Mesendoderm (in vitro differentiated cells): ENCODE measurements at regions not wholly inside any gene's neighbourhood (a gene's known extent, or its start where the extent isn't known, plus 50 kb on each side); places are given as distances from the start of the nearest gene placed in this dataset.

Source experiments
- DNase-seq: peaks from one replicate; pipeline ENCODE4 v3.0.0; 2013
- H2AK5ac ChIP-seq: 2 replicates; pipeline ENCODE4 v1.6.1; 2013; ENCODE audit warnings: low read length, inconsistent platforms
- H2BK120ac ChIP-seq: 2 replicates; pipeline ENCODE4 v1.6.1; 2013; ENCODE audit warnings: low read depth, mild to moderate bottlenecking, low read length, moderate library complexity, mixed read lengths
- H2BK15ac ChIP-seq: replicated peaks from 2 replicates; pipeline ENCODE4 v1.6.1; 2013; ENCODE audit warnings: low read depth, mild to moderate bottlenecking, moderate library complexity
- H2BK5ac ChIP-seq: 2 replicates; pipeline ENCODE4 v1.6.1; 2013; ENCODE audit warnings: low read length, inconsistent platforms
- H3K18ac ChIP-seq: 2 replicates; pipeline ENCODE4 v1.6.1; 2013; ENCODE audit warnings: mild to moderate bottlenecking, low read length, mixed read lengths
- H3K23ac ChIP-seq: one replicate; pipeline ENCODE4 v1.6.1; 2013; ENCODE audit warnings: low read length
- H3K27ac ChIP-seq: 2 replicates; pipeline ENCODE4 v1.5.1; 2013; ENCODE audit warnings: low read depth, mild to moderate bottlenecking, inconsistent platforms, low read length, moderate library complexity
- H3K27me3 ChIP-seq: 2 replicates; pipeline ENCODE4 v1.6.1; 2013; ENCODE audit warnings: low read length, control low read depth, mild to moderate bottlenecking, inconsistent platforms; ENCODE audit not compliant: insufficient read depth, poor library complexity
- H3K36me3 ChIP-seq: 2 replicates; pipeline ENCODE4 v1.6.1; 2013; ENCODE audit warnings: low read length, inconsistent platforms; ENCODE audit not compliant: control insufficient read depth, insufficient read depth
- H3K4ac ChIP-seq: one replicate; pipeline ENCODE4 v1.6.1; 2013; ENCODE audit warnings: low read depth, mild to moderate bottlenecking, low read length, moderate library complexity
- H3K4me1 ChIP-seq: 2 replicates; pipeline ENCODE4 v1.6.1; 2013; ENCODE audit warnings: low read depth, low read length, inconsistent platforms; ENCODE audit not compliant: control insufficient read depth
- H3K4me2 ChIP-seq: 2 replicates; pipeline ENCODE4 v1.6.1; 2013; ENCODE audit warnings: low read length
- H3K4me3 ChIP-seq: 2 replicates; pipeline ENCODE4 v1.5.1; 2013; ENCODE audit warnings: mild to moderate bottlenecking, low read length
- H3K56ac ChIP-seq: one replicate; pipeline ENCODE4 v1.6.1; 2013; ENCODE audit warnings: low read length
- H3K79me1 ChIP-seq: 2 replicates; pipeline ENCODE4 v1.6.1; 2013; ENCODE audit warnings: low read length, inconsistent platforms
- H3K79me2 ChIP-seq: 2 replicates; pipeline ENCODE4 v1.6.1; 2013; ENCODE audit warnings: mild to moderate bottlenecking, low read length; ENCODE audit not compliant: control insufficient read depth, insufficient read depth
- H3K9ac ChIP-seq: 2 replicates; pipeline ENCODE4 v1.6.1; 2013; ENCODE audit warnings: low read length, inconsistent platforms
- H4K5ac ChIP-seq: one replicate; pipeline ENCODE4 v1.6.1; 2013; ENCODE audit warnings: low read length
- H4K8ac ChIP-seq: one replicate; pipeline ENCODE4 v1.6.1; 2013; ENCODE audit warnings: low read depth, mild to moderate bottlenecking, control low read depth, low read length, moderate library complexity
- WGBS: extraction: QIAGEN DNeasy Blood & Tissue Kit; methylation state at CpG from one replicate; pipeline ENCODE4 v1.1.7; 2013; ENCODE audit warnings: low lambda C conversion rate, missing lambda C conversion rate; ENCODE audit not compliant: insufficient coverage; ENCODE audit errors: extremely low coverage; 5-methylcytosine and 5-hydroxymethylcytosine counted together

DNA sequence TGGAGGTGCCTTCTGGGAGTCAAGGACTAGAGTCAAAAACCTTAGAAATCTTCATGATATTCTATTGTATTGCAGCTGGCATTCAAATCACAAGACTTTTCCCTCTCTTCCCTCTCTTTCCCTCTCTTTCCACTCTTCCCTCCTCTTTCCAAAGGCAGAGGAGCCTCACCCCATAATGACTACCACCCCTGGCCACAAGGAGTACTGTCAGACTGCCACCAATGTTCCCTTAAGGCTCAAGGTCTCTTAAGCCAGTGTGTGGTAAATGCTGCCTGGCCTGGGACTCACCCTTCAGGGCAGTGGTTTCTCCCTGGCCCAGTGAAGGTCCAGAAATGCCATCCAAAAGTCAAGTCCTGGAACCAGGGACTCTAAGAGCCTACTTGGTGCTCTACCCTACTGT, 605.9 kb upstream of the PKDCC start:
- peak; percentile 31 for DNase-seq
- Histone ChIP-seq H2BK120ac (no peak overlapping the region), H3K4me2 (no peak overlapping the region), H2AK5ac (no peak overlapping the region), H3K27me3 (no peaks in the 10 kb centered on the region), H4K8ac (no peak overlapping the region), H3K4me3 (no peak overlapping the region), H2BK15ac (no peak overlapping the region), H3K56ac (no peak overlapping the region), H3K9ac (no peak overlapping the region), H3K36me3 (no peaks in the 10 kb centered on the region), H3K4me1 (no peaks in the 10 kb centered on the region), H3K79me1 (no peaks in the 10 kb centered on the region), H3K18ac (no peak overlapping the region), H3K79me2 (no peaks in the 10 kb centered on the region), H2BK5ac (no peak overlapping the region), H3K23ac (no peak overlapping the region), H3K27ac (no peak overlapping the region), H4K5ac (no peak overlapping the region), H3K4ac (no peak overlapping the region)

DNA sequence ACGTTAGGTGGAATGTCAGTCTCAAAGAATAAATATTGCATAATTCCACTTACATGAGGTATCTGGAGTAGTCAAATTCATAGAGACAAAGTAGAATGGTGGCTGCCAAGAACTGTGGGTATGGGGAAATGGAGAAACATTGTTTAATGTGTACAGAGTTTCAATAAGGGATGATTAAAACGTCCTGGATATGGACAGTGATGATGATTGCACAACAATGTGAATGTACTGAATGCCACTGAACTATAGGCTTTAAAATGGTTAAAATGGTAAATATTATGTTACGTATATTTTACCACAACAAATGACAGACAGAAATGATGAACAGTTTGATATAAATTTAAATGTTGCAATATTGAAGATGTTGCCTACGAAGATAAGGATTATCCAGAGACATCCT, 602.0 kb upstream of the PKDCC start:
- Histone ChIP-seq H3K4ac (no peak overlapping the region), H3K18ac (no peak overlapping the region), H2BK120ac (no peak overlapping the region), H3K79me1 (no peaks in the 10 kb centered on the region), H3K23ac (no peak overlapping the region), H4K8ac (no peak overlapping the region), H4K5ac (no peak overlapping the region), H3K56ac (no peak overlapping the region), H3K27me3 (no peaks in the 10 kb centered on the region), H3K4me1 (no peaks in the 10 kb centered on the region), H3K79me2 (no peaks in the 10 kb centered on the region), H2BK5ac (no peak overlapping the region), H3K4me2 (no peak overlapping the region), H3K9ac (no peak overlapping the region), H2BK15ac (no peak overlapping the region), H2AK5ac (no peak overlapping the region), H3K36me3 (no peaks in the 10 kb centered on the region), H3K4me3 (no peak overlapping the region), H3K27ac (no peak overlapping the region)
- 100% methylated on average over 1 of the region's 4 CpGs for WGBS
- DNase-seq, result no peak

- WGBS, result 100% methylated on average over 1 of the region's 1 CpG
- Histone ChIP-seq H4K8ac (no peak overlapping the region), H3K9ac (no peak overlapping the region), H2BK5ac (no peak overlapping the region), H3K4me2 (no peak overlapping the region), H3K18ac (no peak overlapping the region), H3K27me3 (no peaks in the 10 kb centered on the region), H3K79me1 (no peaks in the 10 kb centered on the region), H3K23ac (no peak overlapping the region), H3K79me2 (no peaks in the 10 kb centered on the region), H3K4me1 (no peaks in the 10 kb centered on the region), H3K4me3 (no peak overlapping the region), H2AK5ac (no peak overlapping the region), H3K4ac (no peak overlapping the region), H2BK15ac (no peak overlapping the region), H3K56ac (no peak overlapping the region), H3K27ac (no peak overlapping the region), H2BK120ac (no peak overlapping the region), H4K5ac (no peak overlapping the region), H3K36me3 (no peaks in the 10 kb centered on the region)
- DNase-seq, result no peak
Observed at GRCh38 chr2:41446266-41446665, 601.6 kb upstream of the PKDCC start.

- H3K4me2 ChIP-seq, result no peak overlapping the region
- H3K4ac ChIP-seq, result no peak overlapping the region
- H3K18ac ChIP-seq, result no peak overlapping the region
- H2BK120ac ChIP-seq, result no peak overlapping the region
- H2BK15ac ChIP-seq, result no peak overlapping the region
- WGBS, result no CpG with 5 or more reads among the region's 1 CpG
- no peak overlapping the region for H4K5ac ChIP-seq
- no peak overlapping the region for H3K27ac ChIP-seq
- no peak overlapping the region for H3K4me3 ChIP-seq
- H3K4me1 ChIP-seq, result no peaks in the 10 kb centered on the region
- no peak for DNase-seq
- no peak overlapping the region for H2BK5ac ChIP-seq
- no peak overlapping the region for H3K23ac ChIP-seq
- H3K56ac ChIP-seq, result no peak overlapping the region
- no peaks in the 10 kb centered on the region for H3K27me3 ChIP-seq
- H3K79me2 ChIP-seq, result no peaks in the 10 kb centered on the region
- no peak overlapping the region for H2AK5ac ChIP-seq
- H3K9ac ChIP-seq, result no peak overlapping the region
- no peaks in the 10 kb centered on the region for H3K79me1 ChIP-seq
- no peaks in the 10 kb centered on the region for H3K36me3 ChIP-seq
- no peak overlapping the region for H4K8ac ChIP-seq
Observed at GRCh38 chr2:41448221-41448620, 599.6 kb upstream of the PKDCC start.

DNA sequence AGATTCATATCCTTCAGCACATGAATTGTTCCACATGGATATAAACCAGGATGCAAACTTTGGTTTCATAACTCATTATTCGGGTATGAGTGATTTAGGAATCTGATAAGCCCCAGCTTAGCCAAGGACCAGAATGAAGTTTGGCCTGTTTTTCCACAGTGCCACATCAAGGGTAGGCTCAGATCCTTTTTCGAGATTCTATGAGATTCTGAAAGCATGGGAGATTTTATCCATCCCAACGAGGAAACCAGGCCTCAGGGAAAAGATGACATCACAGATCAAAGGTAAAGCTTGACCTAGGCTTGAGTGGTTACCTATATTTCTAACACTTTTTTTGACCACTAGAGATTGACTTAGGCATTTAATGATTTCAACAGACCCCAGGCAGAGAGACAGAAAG, 590.8 kb upstream of the PKDCC start:
- Histone ChIP-seq H3K4me2 (no peak overlapping the region), H3K18ac (no peak overlapping the region), H2BK15ac (no peak overlapping the region), H3K4me3 (no peak overlapping the region), H3K23ac (no peak overlapping the region), H3K56ac (no peak overlapping the region), H3K4ac (no peak overlapping the region), H2BK5ac (no peak overlapping the region), H2AK5ac (no peak overlapping the region), H3K27ac (no peak overlapping the region), H3K36me3 (no peaks in the 10 kb centered on the region), H3K27me3 (no peaks in the 10 kb centered on the region), H3K79me2 (no peaks in the 10 kb centered on the region), H3K4me1 (no peaks in the 10 kb centered on the region), H2BK120ac (no peak overlapping the region), H3K9ac (no peak overlapping the region), H3K79me1 (no peaks in the 10 kb centered on the region), H4K5ac (no peak overlapping the region), H4K8ac (no peak overlapping the region)
- no peak for DNase-seq
- WGBS, result no CpG with 5 or more reads among the region's 3 CpGs

DNA sequence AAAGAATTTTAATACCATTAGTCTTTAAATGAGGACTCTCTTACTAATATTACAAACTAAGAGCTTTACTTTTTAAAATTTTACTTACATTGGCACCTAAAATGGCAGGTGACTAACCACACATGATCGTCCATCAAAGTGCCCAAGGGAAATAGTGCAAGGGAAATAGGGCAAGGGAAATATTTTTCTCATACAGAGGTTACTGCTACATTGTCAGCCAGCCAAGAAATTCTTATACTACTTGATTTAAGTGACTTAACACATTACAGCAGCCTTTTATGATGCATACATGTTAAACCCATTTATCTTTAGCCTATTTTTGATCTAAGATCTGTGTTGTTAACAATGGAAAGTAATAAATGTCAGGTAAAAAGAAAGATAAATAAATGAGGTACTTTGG, 587.2 kb upstream of the PKDCC start:
- WGBS, result no CpG with 5 or more reads among the region's 1 CpG
- Histone ChIP-seq H3K4ac (no peak overlapping the region), H3K27me3 (no peaks in the 10 kb centered on the region), H3K18ac (no peak overlapping the region), H3K56ac (no peak overlapping the region), H2BK15ac (no peak overlapping the region), H2BK120ac (no peak overlapping the region), H4K5ac (no peak overlapping the region), H3K36me3 (no peaks in the 10 kb centered on the region), H3K27ac (no peak overlapping the region), H3K4me1 (no peaks in the 10 kb centered on the region), H3K4me2 (no peak overlapping the region), H3K9ac (no peak overlapping the region), H4K8ac (no peak overlapping the region), H3K79me1 (no peaks in the 10 kb centered on the region), H2AK5ac (no peak overlapping the region), H3K23ac (no peak overlapping the region), H3K4me3 (no peak overlapping the region), H2BK5ac (no peak overlapping the region), H3K79me2 (no peaks in the 10 kb centered on the region)
- no peak for DNase-seq
